Stomach (tissue), 4 donors: ENCODE measurements at regions not wholly inside any gene's neighbourhood (a gene's known extent, or its start where the extent isn't known, plus 50 kb on each side); places are given as distances from the start of the nearest gene placed in this dataset.

Source experiments
- CTCF ChIP-seq, 7 experiments: fragments of 450-650 bp in 4 of 7; fragments of 200-600 bp in 3 of 7; sonication (generic) in 3 of 7; IDR thresholded peaks; one replicate each; pipeline ENCODE4 v1.5.1; 2016 to 2019; ENCODE audit warnings: antibody characterized with exemption in 7 of 7, control low read depth in 2 of 7, mild to moderate bottlenecking in 1 of 7
- POLR2AphosphoS5 ChIP-seq, 3 donors: sonication (generic); formaldehyde crosslinking; IDR thresholded peaks; one replicate each; pipeline ENCODE4 v1.6.1; 2016; ENCODE audit warnings: antibody characterized with exemption in 3 of 3

GRCh38 chr6:113315165-113315564 lies 542.0 kb upstream of the MARCKS start:
- TF ChIP-seq CTCF (IDR thresholded peaks at IDR 0.05) (no peak), POLR2AphosphoS5 (IDR thresholded peaks at IDR 0.05) (no peak)
